ENCODE measurements at regions not wholly inside any gene's neighbourhood (a gene's known extent, or its start where the extent isn't known, plus 50 kb on each side); places are given as distances from the start of the nearest gene placed in this dataset.
"Not testable (repeated sequence)": the region's sequence is repeated elsewhere in the genome, so short reads cannot be mapped to it uniquely, and the experiment has no call there.

- intact Hi-C loops (cut with micrococcal nuclease) = loop anchor here (10.0 kb wide), 1 partner anchor 748 kb away; no protein-coding TSS in a partner anchor
Measured at GRCh38 chr1:198932351-198932991, 293.6 kb downstream of the PTPRC start.

DNA sequence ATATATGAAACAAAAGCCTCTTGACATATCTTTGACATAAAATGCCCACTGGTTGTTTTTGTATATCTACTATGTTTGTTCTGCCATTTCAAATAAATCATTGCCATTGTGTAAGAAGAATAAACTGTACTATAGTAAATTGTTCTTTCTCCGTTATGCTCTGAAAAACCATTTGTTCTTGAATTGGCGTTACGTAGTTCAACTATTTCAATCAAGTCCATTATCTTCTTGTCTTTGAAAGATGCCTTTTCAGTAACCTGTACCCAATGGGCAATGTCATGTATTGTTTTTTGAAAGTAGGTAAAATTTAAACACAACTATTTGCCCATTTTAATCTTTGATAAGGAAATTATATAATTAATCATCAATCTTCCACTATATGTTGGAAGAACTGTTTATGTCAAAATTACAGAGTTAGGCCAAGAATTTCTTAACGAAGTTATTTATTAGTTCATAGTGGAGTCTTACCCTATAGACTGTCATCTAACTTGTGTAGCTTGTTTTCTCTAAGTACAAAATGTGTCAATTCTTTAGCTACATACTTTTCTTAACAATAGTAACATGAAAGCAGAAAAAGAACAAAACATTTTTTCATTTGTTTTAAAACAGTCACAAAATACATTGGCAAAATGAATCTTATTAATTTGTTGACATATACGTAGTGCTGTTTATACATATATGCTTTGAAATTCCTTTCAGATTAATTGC lies 294.8 kb downstream of the PTPRC start:
- intact Hi-C loops (cut with micrococcal nuclease) = loop anchor here (1.0 to 10.0 kb wide), 3 partner anchors 13 to 749 kb away; no protein-coding TSS in a partner anchor

GRCh38 chr1:198934426-198934825 lies 295.6 kb downstream of the PTPRC start:
- intact Hi-C loops (cut with micrococcal nuclease) = loop anchor here (1.0 to 10.0 kb wide), 3 partner anchors 14 to 750 kb away; no protein-coding TSS in a partner anchor

DNA sequence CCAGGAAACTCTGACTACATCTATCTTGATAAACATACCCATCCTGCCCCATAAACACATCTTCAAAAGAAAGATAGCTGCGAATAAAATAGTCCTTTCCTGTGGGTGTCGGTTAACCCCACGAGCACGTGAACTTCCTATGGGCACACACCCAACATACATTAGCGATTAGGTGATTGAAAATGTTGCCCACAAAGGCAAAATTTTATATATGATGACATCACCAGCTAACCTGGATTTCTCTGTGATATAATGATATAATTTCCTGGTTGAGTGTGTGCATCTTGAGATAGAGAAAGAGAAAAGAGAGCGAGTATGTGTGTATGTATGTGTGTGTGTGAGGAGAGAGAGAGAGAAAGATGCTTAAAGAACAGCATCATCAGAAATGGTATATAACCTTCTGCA lies 296.1 kb downstream of the PTPRC start:
- intact Hi-C loops (cut with micrococcal nuclease) = loop anchor here (1.0 to 10.0 kb wide), 9 partner anchors 15 to 778 kb away; partner anchors contain the start of gene NEK7

- intact Hi-C loops (cut with micrococcal nuclease) = loop anchor here (1.0 to 10.0 kb wide), 8 partner anchors 24 to 778 kb away; partner anchors contain the start of gene NEK7
Measured at GRCh38 chr1:198935306-198935921, 296.6 kb downstream of the PTPRC start.

GRCh38 chr1:198936371-198937083 lies 297.7 kb downstream of the PTPRC start:
- intact Hi-C loops (cut with micrococcal nuclease) = loop anchor here (1.0 to 10.0 kb wide), 9 partner anchors 36 to 779 kb away; partner anchors contain the start of gene NEK7

DNA sequence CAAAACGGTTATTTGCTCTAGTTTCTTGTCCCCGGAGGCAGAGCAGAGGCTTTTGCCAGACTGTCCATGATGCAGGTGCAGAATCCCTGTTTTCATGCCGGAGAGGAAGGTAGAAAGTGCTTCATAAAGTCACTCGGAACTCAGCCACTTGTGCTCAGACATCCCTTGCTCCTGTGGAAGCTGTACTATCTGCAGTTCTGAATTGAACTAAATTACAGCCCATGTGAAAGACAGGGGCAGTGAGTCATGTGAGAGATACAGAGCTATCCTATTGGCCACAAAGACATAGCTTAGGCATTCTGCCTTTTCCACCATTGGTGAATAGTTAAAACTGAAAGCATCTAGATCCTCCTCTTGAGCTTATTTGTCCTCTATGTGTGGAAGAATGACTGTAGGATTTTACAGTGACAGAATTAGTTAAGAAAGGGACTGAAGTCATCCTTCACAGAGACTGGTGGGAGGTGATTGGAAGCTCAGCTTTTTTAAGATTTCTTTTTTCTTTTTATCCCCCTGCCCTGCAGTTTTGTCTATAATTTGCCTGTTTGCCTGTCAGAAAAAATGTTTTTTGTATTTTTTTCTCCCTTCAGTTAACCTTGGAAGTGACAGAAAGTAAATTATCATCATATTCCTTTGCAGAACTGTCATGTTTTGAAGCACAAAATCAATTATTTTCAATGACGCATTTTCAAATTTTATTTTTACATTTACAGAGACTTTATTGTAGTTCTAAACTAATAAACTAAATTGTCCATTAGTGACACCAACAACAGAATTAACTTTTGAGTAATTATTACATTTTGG lies 298.6 kb downstream of the PTPRC start:
- intact Hi-C loops (cut with micrococcal nuclease) = loop anchor here (1.0 to 10.0 kb wide), 9 partner anchors 35 to 780 kb away; partner anchors contain the start of gene NEK7

GRCh38 chr1:198939286-198939685 lies 300.4 kb downstream of the PTPRC start:
- intact Hi-C loops (cut with micrococcal nuclease) = loop anchor here (5.0 to 10.0 kb wide), 5 partner anchors 33 to 782 kb away; partner anchors contain the start of gene NEK7

DNA sequence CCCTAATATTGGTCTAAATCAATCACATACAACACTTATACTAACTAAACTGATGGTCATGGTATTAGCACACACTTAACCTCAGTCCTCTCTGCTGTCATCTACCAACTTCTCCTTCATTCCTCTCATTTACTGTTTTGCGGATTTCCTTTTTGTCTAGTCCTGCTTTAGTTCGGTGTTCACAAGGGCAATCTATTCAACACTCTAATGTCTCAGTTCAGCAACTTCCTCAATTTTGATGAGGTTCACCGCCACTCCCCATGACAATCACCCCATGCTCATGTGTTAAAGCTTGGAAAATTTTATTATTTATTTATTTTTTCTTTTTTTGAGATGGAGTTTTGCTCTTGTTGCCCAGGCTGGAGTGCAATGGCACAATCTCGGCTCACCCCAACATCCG lies 301.1 kb downstream of the PTPRC start:
- intact Hi-C loops (cut with micrococcal nuclease) = loop anchor here (5.0 to 10.0 kb wide), 5 partner anchors 32 to 783 kb away; partner anchors contain the start of gene NEK7

- intact Hi-C loops (cut with micrococcal nuclease) = no loop called here
Measured at GRCh38 chr1:198942466-198942865, 303.6 kb downstream of the PTPRC start.

- intact Hi-C loops (cut with micrococcal nuclease) = no loop called here
Measured at GRCh38 chr1:198943484-198944187, 304.8 kb downstream of the PTPRC start.

- intact Hi-C loops (cut with micrococcal nuclease) = no loop called here
Measured at GRCh38 chr1:198947456-198947855, 308.6 kb downstream of the PTPRC start.

DNA sequence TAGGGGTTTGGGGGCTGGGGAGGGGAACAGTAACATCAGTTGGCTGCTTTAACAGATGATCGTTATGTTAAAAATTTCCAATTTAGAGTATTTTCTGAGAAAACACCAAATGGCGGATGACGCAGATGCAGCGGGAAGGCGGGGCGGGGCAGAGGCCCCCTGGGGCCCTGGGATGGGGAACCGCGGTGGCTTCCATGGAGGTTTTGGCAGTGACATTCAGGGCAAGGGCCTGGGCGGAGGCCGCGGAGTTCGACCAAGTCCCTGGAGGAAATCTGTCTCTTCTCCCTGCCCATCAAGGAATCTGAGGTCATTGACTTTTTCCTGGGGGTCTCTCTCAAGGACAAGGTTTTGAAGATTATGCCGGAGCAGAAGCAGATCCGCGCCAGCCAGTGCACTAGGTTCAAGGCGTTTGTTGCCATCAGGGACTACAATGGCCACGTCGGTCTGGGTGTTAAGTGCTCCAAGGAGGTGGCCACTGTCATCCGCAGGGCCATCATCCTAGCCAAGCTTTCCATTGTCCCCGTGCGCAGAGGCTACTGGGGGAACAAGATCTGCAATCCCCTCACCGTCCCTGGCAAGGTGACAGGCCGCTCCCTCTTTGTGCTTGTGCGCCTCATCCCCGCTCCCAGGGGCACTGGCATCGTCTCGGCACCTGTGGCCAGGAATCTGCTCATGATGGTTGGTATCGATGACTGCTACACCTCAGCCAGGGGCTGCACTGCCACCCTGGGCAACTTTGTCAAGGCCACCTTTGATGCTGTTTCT lies 310.2 kb downstream of the PTPRC start:
- intact Hi-C loops (cut with micrococcal nuclease) = no loop called here

DNA sequence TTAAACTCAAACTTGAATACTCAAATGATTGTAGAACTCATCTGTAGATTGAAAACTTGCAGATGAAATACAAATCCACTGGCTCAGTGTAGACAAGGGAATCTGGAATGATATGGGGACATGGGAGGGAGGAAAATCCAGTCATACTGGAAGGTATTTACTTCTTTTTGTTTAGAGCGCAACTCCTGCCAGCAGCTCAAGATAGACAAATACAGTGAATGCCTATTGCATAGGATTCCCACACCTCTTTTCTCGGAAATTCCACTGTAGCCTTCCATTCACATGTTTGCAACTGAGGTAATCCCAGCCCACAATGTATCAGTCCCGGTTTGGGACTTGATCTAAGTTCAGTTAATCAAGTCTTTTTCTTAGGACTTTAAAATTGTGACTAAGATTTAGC lies 311.2 kb downstream of the PTPRC start:
- intact Hi-C loops (cut with micrococcal nuclease) = no loop called here

DNA sequence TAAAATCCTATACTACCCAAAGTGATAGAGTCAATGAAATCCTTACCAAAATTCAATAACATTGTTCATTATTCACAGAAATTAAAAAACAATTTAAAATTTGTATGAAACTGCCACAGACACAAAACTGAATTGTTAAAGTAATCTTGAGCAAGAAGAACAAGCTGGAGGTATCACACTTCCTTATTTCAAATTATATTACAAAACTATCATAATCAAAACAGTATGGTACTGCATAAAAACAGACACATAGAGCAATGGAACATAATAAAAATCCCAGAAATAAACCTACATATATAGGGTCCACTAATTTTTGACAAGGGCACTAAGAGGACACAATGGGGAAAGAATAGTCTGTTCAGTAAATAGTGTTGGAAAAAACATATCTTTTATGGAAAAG lies 316.2 kb downstream of the PTPRC start:
- intact Hi-C loops (cut with micrococcal nuclease) = no loop called here

DNA sequence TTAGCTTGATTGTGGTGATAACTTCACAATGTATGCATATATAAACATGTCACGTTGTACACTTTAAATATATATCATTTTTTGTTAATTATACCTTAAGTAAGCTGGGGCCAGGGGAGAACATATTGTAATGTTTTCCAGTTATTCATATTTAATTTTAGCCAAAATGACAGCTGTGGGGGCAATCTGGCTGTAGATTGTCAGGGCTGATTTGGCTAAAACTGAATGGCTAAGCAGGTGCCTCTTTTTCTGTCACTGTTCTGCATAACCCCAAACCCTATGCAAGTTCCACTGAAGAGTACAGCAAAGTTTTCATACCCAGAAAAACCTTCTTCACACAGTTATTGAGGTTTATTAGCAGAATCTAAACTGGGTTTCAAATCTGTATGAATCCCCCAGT lies 318.2 kb downstream of the PTPRC start:
- intact Hi-C loops (cut with micrococcal nuclease) = no loop called here

DNA sequence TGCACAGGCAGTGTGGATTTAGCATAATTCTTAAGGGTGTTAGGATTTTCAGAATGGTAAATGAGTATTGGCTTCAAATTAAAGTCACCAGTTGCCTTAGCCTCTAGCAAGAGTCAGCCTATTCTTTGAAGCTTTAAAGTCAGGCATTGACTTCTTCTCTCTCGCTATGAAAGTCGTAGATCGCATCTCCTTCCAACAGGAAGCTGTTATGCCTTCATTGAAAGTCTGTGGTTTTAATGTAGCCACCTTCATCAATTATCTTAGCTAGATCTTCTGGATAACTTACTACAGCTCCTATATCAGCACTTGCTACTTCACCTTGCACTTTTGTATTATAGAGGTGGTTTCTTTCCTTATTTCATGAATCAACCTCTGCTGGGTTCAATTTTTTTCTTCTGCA lies 320.2 kb downstream of the PTPRC start:
- intact Hi-C loops (cut with micrococcal nuclease) = loop anchor here (1.0 kb wide), 1 partner anchor 24 kb away; no protein-coding TSS in a partner anchor

DNA sequence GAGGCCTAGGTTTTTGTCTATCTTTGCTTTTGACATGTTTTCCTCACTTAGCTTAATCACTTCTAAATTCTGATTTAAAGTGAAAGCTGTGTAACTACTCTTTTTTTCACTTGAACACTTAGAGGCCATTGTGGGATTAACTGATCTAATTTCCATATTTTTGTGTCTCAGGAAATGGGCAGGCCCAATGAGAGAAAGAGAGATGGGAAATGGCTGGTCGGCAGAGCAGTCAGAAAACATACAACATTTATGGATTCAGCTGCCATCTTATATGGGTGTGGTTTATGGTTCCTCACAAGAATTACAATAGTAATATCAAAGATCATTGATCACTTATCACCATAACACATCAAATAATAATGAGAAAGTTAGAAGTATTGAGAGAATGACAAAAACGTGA lies 320.8 kb downstream of the PTPRC start:
- intact Hi-C loops (cut with micrococcal nuclease) = loop anchor here (1.0 kb wide), 1 partner anchor 24 kb away; no protein-coding TSS in a partner anchor

GRCh38 chr1:198963796-198964195 lies 325.0 kb downstream of the PTPRC start:
- intact Hi-C loops (cut with micrococcal nuclease) = not testable (repeated sequence)
